DMS114 treated with DMSO at 0.1 percent for 48 hours (cell line): ENCODE measurements at regions not wholly inside any gene's neighbourhood (a gene's known extent, or its start where the extent isn't known, plus 50 kb on each side); places are given as distances from the start of the nearest gene placed in this dataset.
"Not testable (repeated sequence)": the region's sequence is repeated elsewhere in the genome, so short reads cannot be mapped to it uniquely, and the experiment has no call there.

ENCODE experiments used
- DNase-seq: peaks from one replicate; lab custom pipeline; 2025; ENCODE audit not compliant: unreplicated experiment; lab: John Stamatoyannopoulos, UW

DNA sequence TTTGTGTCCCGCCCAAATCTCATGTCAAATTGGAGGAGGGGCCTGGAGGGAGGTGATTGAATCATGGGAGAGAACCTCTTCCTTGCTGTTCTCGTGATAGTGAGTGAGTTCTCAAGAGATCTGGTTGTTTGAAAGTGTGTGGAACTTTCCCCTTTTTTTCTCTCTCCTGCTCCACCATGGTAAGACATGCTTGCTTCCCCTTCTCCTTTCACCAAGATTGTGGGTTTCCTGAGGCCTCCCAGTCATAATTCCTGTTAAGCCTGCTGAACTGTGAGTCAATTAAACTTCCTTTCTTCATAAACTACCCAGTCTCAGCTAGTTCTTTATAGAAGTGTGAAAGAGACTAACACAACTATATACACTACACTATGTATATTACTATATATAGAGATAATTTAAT is 697.8 kb upstream of the HS3ST1 start:
- DNase-seq = no peak

- no peak for DNase-seq
Measured at GRCh38 chr4:12124138-12124537, 695.4 kb upstream of the HS3ST1 start.

GRCh38 chr4:12123707-12124106 is 695.0 kb upstream of the HS3ST1 start:
- DNase-seq = no peak

DNA sequence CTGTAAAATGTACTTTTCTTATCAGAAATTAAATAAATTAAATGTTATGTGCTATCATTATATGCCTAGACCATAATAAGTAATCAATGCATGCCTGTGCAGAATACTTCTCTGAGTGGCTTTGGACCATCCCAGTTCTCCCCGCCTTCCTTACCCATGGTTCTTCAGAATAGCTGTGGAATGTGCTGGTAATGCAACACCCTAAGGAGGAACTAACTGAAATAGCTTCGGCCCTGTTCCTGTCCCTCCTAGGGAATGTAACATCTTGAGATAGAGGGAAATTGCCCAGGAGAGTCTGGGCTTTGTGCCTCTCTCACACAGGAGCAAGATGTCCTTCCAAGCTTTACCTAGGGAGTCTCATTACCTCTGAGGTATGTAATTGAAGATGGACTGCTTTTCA is 693.6 kb upstream of the HS3ST1 start:
- DNase-seq = no peak

DNA sequence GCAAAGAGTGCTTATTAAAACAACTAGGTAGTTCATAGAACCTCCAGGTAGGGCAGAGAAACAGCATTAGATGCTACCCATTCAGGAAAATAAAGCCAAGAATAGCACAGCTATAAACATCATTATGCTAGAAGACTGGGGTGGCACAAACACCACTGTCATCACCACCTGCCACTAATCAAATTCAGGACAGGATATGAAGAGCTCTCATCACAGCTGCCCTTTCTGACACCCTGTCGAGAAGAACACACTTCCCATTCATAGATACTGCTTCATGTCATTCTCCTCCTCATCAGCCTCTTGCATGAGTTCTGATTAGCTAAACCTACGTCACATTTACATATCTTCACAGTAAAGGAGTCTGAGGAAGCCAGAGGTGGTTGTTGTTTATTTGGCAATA is 692.3 kb upstream of the HS3ST1 start:
- DNase-seq = no peak

DNA sequence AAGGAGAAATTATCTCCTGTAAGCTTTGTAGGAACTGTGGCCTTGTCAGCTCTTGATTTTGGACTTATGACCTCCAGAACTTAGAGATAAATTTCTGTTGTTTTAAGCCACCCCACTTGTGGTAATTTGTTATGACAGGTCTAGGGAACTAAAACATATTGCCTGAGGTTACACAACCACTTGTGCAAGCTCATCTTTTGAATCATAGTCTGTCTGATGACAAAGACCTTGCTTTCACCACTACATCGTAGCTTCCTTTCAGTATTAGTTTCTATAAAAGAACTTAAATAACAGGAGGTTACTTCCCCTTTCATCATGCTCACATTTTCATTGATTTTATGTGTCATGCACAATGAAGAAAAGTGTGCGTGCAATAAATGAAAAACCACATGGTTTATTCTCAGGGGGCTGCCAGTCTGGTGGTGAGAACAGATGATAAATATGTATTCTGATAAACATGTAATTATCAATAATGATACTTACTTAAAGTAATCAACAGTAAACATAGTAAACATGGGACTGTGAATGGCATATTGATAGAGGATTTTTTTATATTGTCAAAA is 690.0 kb upstream of the HS3ST1 start:
- DNase-seq = no peak

GRCh38 chr4:12116009-12116552 is 687.4 kb upstream of the HS3ST1 start:
- no peak for DNase-seq

DNA sequence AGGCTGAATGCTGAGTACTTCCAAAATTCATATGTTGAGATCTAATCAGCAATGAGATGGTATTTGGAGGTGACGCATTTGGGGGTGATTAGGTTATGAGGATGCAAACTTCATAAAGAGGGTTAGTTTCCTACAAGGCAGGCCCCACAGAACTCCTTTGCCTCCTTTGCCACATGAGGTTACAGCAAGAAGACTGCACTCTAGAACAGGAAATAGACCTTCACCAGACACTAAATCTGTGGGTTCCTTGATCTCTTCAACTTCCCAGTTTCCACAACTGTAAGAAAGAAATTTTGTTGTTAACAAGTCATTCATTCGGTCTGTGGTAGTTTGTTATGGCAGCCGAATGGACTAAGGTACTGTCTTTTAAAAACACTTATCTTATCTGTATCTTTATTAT is 681.9 kb upstream of the HS3ST1 start:
- no peak for DNase-seq

- DNase-seq = not testable (repeated sequence)
Measured at GRCh38 chr4:12109056-12109455, 680.4 kb upstream of the HS3ST1 start.

GRCh38 chr4:12105519-12105918 is 676.8 kb upstream of the HS3ST1 start:
- no peak for DNase-seq

GRCh38 chr4:12089920-12090319 is 661.2 kb upstream of the HS3ST1 start:
- DNase-seq = not testable (repeated sequence)

- no peak for DNase-seq
Measured at GRCh38 chr4:12084690-12085089, 656.0 kb upstream of the HS3ST1 start.

DNA sequence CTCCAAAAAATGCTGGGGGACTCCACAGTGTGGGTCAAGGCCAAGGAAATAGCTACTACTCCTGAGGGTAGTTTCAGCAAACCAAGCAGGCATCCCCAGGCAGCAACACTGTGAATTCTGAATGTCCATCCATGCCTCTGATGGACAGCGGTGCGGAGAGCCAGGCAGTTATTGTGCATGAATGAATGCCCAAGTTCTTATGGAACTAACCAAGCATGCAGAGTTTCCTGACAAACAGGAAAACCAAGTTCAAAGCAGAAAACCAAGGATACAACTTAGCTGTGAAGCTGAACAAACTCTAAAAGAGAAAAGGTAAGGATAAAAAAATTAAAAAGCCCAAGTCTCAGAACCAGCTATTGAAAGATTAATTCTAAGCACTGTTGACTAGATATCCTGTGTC is 642.6 kb upstream of the HS3ST1 start:
- DNase-seq = no peak

DNA sequence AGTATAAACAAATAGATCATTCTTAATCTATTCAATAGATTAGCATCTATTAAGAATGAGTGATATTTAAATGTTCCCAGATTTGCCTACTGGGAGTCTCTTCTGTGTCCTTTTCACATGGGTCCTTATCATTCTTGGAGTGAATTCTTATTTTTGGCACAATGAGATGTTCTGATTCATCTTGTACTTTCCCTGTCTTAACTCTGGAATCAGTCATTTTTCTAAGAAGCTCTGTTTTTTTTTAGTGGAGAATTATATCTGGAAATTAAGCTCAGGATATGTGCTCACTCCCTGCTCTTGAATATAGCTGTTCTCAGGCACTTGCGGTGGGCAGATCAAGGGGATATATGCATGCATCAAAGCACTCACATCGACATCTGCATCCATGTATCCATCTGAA is 625.3 kb upstream of the HS3ST1 start:
- DNase-seq = no peak

GRCh38 chr4:12053556-12053955 is 624.9 kb upstream of the HS3ST1 start:
- DNase-seq = no peak

GRCh38 chr4:12050357-12050756 is 621.7 kb upstream of the HS3ST1 start:
- DNase-seq = no peak

- no peak for DNase-seq
Measured at GRCh38 chr4:12042818-12043217, 614.1 kb upstream of the HS3ST1 start.

GRCh38 chr4:12041828-12042227 is 613.1 kb upstream of the HS3ST1 start:
- no peak for DNase-seq

GRCh38 chr4:12036450-12036849 is 607.8 kb upstream of the HS3ST1 start:
- no peak for DNase-seq

- no peak for DNase-seq
Measured at GRCh38 chr4:12028258-12028657, 599.6 kb upstream of the HS3ST1 start.

GRCh38 chr4:12022409-12022808 is 593.7 kb upstream of the HS3ST1 start:
- no peak for DNase-seq

DNA sequence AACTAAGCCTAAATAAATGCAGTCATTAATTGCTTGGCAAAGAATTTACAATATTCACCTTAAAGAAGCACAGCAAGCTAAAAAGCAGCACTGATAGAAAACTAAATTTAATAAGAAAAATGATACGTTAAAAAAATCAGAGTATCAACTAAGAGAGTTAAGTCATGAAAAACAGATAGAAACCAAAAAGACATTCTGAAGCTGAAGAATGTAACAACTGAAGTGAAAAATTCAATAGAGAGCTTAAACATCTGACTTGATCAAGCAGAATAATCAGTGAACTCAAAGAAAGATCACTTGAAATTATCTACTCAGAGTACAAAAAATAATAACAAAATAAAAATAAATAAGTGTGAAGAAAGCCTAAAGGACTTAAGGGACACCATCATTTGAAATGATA is 588.0 kb upstream of the HS3ST1 start:
- no peak for DNase-seq

- no peak for DNase-seq
Measured at GRCh38 chr4:12005471-12005870, 576.8 kb upstream of the HS3ST1 start.
